SK-N-SH (cell line): ENCODE measurements at regions not wholly inside any gene's neighbourhood (a gene's known extent, or its start where the extent isn't known, plus 50 kb on each side); places are given as distances from the start of the nearest gene placed in this dataset.
"Not testable (repeated sequence)": the region's sequence is repeated elsewhere in the genome, so short reads cannot be mapped to it uniquely, and the experiment has no call there.

Source experiments
- CTCF ChIA-PET: fragments of 300-600, 350-600 bp; formaldehyde crosslinking; extraction: SDS; loops from one replicate; lab custom pipeline; 2021; lab: Yijun Ruan, JAX
- POLR2A ChIA-PET: fragments of 350-600 bp; sonication (Branson Sonifier 250); formaldehyde crosslinking; extraction: SDS; loops from one replicate; lab custom pipeline; 2020; ENCODE audit warnings: antibody characterized with exemption, inconsistent platforms; lab: Yijun Ruan, JAX
- DNase-seq: peaks from one replicate; pipeline ENCODE4 v3.0.0; 2012
- H2AFZ ChIP-seq: fragments of 200-600 bp; sonication (generic); 2 replicates; pipeline ENCODE4 v1.8.1; 2016; ENCODE audit warnings: antibody characterized with exemption, mild to moderate bottlenecking, low read depth
- H3F3A ChIP-seq: fragments of 200-600 bp; sonication (generic); replicated peaks from 2 replicates; pipeline ENCODE3; 2016; ENCODE audit warnings: antibody characterized with exemption, mild to moderate bottlenecking; ENCODE audit not compliant: insufficient read depth
- H3K27ac ChIP-seq, 2 experiments: fragments of 200-500 bp in 1 of 2; fragments of 200-600 bp in 1 of 2; sonication (Bioruptor generic) in 1 of 2; sonication (generic), shearing (Covaris generic) in 1 of 2; 2 replicates each; pipeline versions ENCODE4 v1.5.1 to v1.6.1; 2014 to 2016; ENCODE audit warnings: low read depth in 2 of 2, inconsistent platforms in 1 of 2, low read length in 1 of 2, mild to moderate bottlenecking in 1 of 2, mixed read lengths in 1 of 2
- H3K27me3 ChIP-seq: fragments of 200-600 bp; sonication (generic), shearing (Covaris generic); 2 replicates; pipeline ENCODE4 v1.6.1; 2016; ENCODE audit warnings: mixed run types; ENCODE audit not compliant: insufficient read depth
- H3K36me3 ChIP-seq, 2 experiments: fragments of 200-500 bp in 1 of 2; fragments of 200-600 bp in 1 of 2; sonication (Bioruptor generic) in 1 of 2; sonication (generic) in 1 of 2; replicated peaks in 1 of 2; 2 replicates each; pipeline versions ENCODE3 to v1.5.1; 2014 to 2016; ENCODE audit warnings: low read length in 1 of 2, mild to moderate bottlenecking in 1 of 2; ENCODE audit not compliant: insufficient read depth in 2 of 2, control insufficient read depth in 1 of 2
- H3K4me1 ChIP-seq, 2 experiments: fragments of 200-500 bp in 1 of 2; fragments of 200-600 bp in 1 of 2; sonication (Bioruptor generic) in 1 of 2; sonication (generic), shearing (Covaris generic) in 1 of 2; 2 replicates each; pipeline versions ENCODE4 v1.5.1 to v1.6.1; 2014 to 2016; ENCODE audit warnings: low read depth in 1 of 2, low read length in 1 of 2, mixed run types in 1 of 2; ENCODE audit not compliant: insufficient read depth in 2 of 2, control insufficient read depth in 1 of 2
- H3K4me2 ChIP-seq: fragments of 200-600 bp; sonication (generic), shearing (Covaris generic); 2 replicates; pipeline ENCODE4 v1.6.1; 2017; ENCODE audit warnings: mixed run types
- H3K4me3 ChIP-seq, 2 experiments: fragments of 200-500 bp in 1 of 2; fragments of 200-600 bp in 1 of 2; sonication (Bioruptor generic) in 1 of 2; sonication (generic), shearing (Covaris generic) in 1 of 2; 2 replicates each; pipeline versions ENCODE4 v1.5.1 to v1.8.1; 2014 to 2016; ENCODE audit warnings: low read depth in 2 of 2, inconsistent platforms in 1 of 2, low read length in 1 of 2, mild to moderate bottlenecking in 1 of 2, mixed read lengths in 1 of 2, moderate library complexity in 1 of 2
- H3K79me2 ChIP-seq: fragments of 200-600 bp; sonication (generic); 2 replicates; pipeline ENCODE4 v1.8.1; 2017; ENCODE audit warnings: mild to moderate bottlenecking; ENCODE audit not compliant: insufficient read depth
- H3K9ac ChIP-seq: fragments of 200-600 bp; sonication (generic); 2 replicates; pipeline ENCODE4 v1.6.1; 2017; ENCODE audit warnings: mixed run types
- H3K9me2 ChIP-seq: fragments of 200-600 bp; sonication (generic); 2 replicates; pipeline ENCODE4 v1.6.1; 2017; ENCODE audit warnings: mixed run types
- H3K9me3 ChIP-seq: fragments of 200-600 bp; sonication (generic); 2 replicates; pipeline ENCODE4 v1.6.1; 2017; ENCODE audit warnings: mixed run types, mild to moderate bottlenecking, moderate library complexity
- H4K20me1 ChIP-seq: fragments of 200-600 bp; sonication (generic); 2 replicates; pipeline ENCODE4 v1.6.1; 2017; ENCODE audit warnings: mild to moderate bottlenecking, mixed run types; ENCODE audit not compliant: insufficient read depth
- ELF1 ChIP-seq: IDR thresholded peaks from 2 replicates; pipeline ENCODE4 v1.4.0; 2012
- EP300 ChIP-seq, 2 experiments: IDR thresholded peaks; 2 replicates each; pipeline versions ENCODE4 v1.4.0 to v1.6.1; 2012; ENCODE audit warnings: borderline replicate concordance in 1 of 2, low read depth in 1 of 2, low read length in 1 of 2
- EZH2phosphoT487 ChIP-seq: fragments of 200-600 bp; sonication (generic); IDR thresholded peaks from 2 replicates; pipeline ENCODE4 v1.6.1; 2017; ENCODE audit warnings: low read depth, mixed run types, mild to moderate bottlenecking, antibody characterized with exemption, moderate library complexity, borderline replicate concordance
- GATA2 ChIP-seq: sonication (generic); formaldehyde crosslinking; IDR thresholded peaks from 2 replicates; pipeline ENCODE4 v1.5.0; 2020; ENCODE audit warnings: mild to moderate bottlenecking, missing genetic modification reagents
- MAX ChIP-seq: IDR thresholded peaks from 2 replicates; pipeline ENCODE4 v1.4.0; 2012; ENCODE audit warnings: low read depth
- MEF2A ChIP-seq: IDR thresholded peaks from 2 replicates; pipeline ENCODE4 v1.4.0; 2012; ENCODE audit warnings: low read depth, borderline replicate concordance
- MXI1 ChIP-seq: IDR thresholded peaks from 2 replicates; pipeline ENCODE4 v1.6.1; 2012; ENCODE audit warnings: mild to moderate bottlenecking, low read depth, low read length, improper control_type of control experiment
- RXRA ChIP-seq: IDR thresholded peaks from 2 replicates; pipeline ENCODE4 v1.4.0; 2012; ENCODE audit warnings: low read depth, mild to moderate bottlenecking, borderline replicate concordance
- SMC3 ChIP-seq: IDR thresholded peaks from 2 replicates; pipeline ENCODE4 v1.6.1; 2012; ENCODE audit warnings: low read depth, low read length, improper control_type of control experiment
- TAF1 ChIP-seq: IDR thresholded peaks from 2 replicates; pipeline ENCODE4 v1.6.1; 2012; ENCODE audit warnings: low read depth, mild to moderate bottlenecking, low read length, moderate library complexity, borderline replicate concordance
- YY1 ChIP-seq: IDR thresholded peaks from 2 replicates; pipeline ENCODE4 v1.4.0; 2012; ENCODE audit warnings: low read depth, mild to moderate bottlenecking
- ZBTB33 ChIP-seq: IDR thresholded peaks from 2 replicates; pipeline ENCODE4 v1.4.0; 2012; ENCODE audit warnings: low read depth, borderline replicate concordance
- WGBS: methylation state at CpG from one replicate; pipeline ENCODE4 v1.1.6; 2017; ENCODE audit warnings: low lambda C conversion rate; 5-methylcytosine and 5-hydroxymethylcytosine counted together

GRCh38 chr6:128586095-128586494, 65.7 kb upstream of the PTPRK start (continued):
- no peak for TF ChIP-seq ZBTB33
- no peak for TF ChIP-seq SMC3
- no peak for TF ChIP-seq EZH2phosphoT487
- TF ChIP-seq GATA2 (CRISPR knock-in tag): no peak
- no peak for TF ChIP-seq MEF2A
- no peak for TF ChIP-seq RXRA
- TF ChIP-seq MAX: no peak
- TF ChIP-seq YY1: no peak
- no peak for TF ChIP-seq EP300 (IDR thresholded peaks at IDR 0.05; ENCODE audit: borderline replicate concordance in 1 of 2, low read depth in 1 of 2, low read length in 1 of 2)
- no peak for TF ChIP-seq TAF1

GRCh38 chr6:128580224-128581110, 60.1 kb upstream of the PTPRK start:
- TF ChIP-seq MAX (no peak), ELF1 (no peak), MXI1 (no peak)
- TF ChIP-seq, all 33 proteins: peak for 0
- no peak overlapping the region for H3K4me3 ChIP-seq
- H3K27me3 ChIP-seq: no peaks in the 10 kb centered on the region
- no peaks in the 10 kb centered on the region for H3K36me3 ChIP-seq
- no peak for DNase-seq
- 91% methylated on average over 41 of the region's 41 CpGs for WGBS
- POLR2A ChIA-PET: no interaction called here
- H3K9me3 ChIP-seq: no peaks in the 10 kb centered on the region
- H4K20me1 ChIP-seq: no peaks in the 10 kb centered on the region
- H3K79me2 ChIP-seq: no peaks in the 10 kb centered on the region
- H3K9ac ChIP-seq: no peak overlapping the region
- no peak overlapping the region for H2AFZ ChIP-seq
- no peak overlapping the region for H3K27ac ChIP-seq
- H3K4me1 ChIP-seq: no peaks in the 10 kb centered on the region
- H3K9me2 ChIP-seq: no peaks in the 10 kb centered on the region
- no peaks in the 10 kb centered on the region for H3F3A ChIP-seq
- no peak overlapping the region for H3K4me2 ChIP-seq
- CTCF ChIA-PET: no interaction called here

GRCh38 chr6:128575254-128575653, 54.9 kb upstream of the PTPRK start:
- H4K20me1 ChIP-seq, H2AFZ ChIP-seq, CTCF ChIA-PET, H3K4me2 ChIP-seq, H3K9ac ChIP-seq, H3K9me2 ChIP-seq, H3F3A ChIP-seq, H3K9me3 ChIP-seq, H3K27ac ChIP-seq, H3K4me3 ChIP-seq, H3K79me2 ChIP-seq, H3K4me1 ChIP-seq, POLR2A ChIA-PET, H3K27me3 ChIP-seq, H3K36me3 ChIP-seq, DNase-seq: not testable (repeated sequence)
- whole genome bisulfite sequencing: 85% methylated on average over 5 of the region's 5 CpGs
